Omental fat pad (tissue), 3 donors: ENCODE measurements at regions not wholly inside any gene's neighbourhood (a gene's known extent, or its start where the extent isn't known, plus 50 kb on each side); places are given as distances from the start of the nearest gene placed in this dataset.

ENCODE experiments used
- ATAC-seq: fragments of 150-250 bp; one replicate; pipeline ENCODE4 v1.9.1; 2016; ENCODE audit warnings: mild to moderate bottlenecking, moderate library complexity; ENCODE audit not compliant: low FRiP score
- DNase-seq: peaks from one replicate; pipeline ENCODE4 v3.0.0-alpha.2; 2019; ENCODE audit warnings: low spot score
- TF ChIP-seq, protein P1 (sequence below), 3 donors: fragments of 450-650 bp; IDR thresholded peaks; one replicate each; pipeline ENCODE4 v1.5.1; 2016 to 2017; ENCODE audit warnings: antibody characterized with exemption in 3 of 3, mild to moderate bottlenecking in 3 of 3, moderate library complexity in 2 of 3

DNA sequence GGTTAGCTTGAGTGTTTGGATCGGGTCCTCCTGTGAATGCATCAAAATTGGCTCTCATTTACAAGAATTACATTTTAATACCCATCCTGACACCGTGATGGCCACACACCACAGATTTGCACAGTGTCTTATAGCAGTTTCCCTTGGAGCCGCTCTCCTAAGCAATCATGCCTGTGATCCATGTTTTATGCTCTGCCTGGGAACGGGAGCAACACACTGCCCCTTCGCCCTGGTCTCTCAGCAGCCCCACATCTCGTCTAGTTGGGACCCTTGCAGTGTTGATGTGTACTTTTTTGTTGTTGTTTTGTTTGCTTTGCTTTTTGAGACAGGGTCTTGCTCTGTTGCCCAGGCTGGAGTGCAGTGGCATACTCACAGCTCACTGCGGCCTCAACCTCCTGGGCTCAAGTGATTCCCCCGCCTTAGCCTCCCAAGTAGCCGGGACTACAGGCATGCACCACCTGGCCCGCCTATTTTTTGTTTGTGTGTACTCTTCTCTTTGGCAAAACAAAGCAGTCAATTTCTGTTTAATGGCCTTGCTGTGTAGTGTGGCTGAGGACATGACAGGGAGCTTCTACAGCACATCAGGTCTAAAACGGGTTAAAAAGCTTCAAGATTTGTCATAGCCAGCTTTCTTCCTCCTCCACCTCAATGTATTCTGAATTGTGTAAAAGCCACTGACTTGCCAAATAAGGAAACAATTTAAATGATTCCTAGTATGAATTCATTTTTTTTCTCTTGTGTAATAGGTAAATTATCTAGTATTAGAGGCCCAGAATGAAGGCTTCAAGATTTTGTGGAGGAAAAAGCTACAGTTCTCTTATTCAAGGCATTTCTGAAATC, 101.6 kb upstream of the TBCA start:
- TF ChIP-seq, protein P1, sequence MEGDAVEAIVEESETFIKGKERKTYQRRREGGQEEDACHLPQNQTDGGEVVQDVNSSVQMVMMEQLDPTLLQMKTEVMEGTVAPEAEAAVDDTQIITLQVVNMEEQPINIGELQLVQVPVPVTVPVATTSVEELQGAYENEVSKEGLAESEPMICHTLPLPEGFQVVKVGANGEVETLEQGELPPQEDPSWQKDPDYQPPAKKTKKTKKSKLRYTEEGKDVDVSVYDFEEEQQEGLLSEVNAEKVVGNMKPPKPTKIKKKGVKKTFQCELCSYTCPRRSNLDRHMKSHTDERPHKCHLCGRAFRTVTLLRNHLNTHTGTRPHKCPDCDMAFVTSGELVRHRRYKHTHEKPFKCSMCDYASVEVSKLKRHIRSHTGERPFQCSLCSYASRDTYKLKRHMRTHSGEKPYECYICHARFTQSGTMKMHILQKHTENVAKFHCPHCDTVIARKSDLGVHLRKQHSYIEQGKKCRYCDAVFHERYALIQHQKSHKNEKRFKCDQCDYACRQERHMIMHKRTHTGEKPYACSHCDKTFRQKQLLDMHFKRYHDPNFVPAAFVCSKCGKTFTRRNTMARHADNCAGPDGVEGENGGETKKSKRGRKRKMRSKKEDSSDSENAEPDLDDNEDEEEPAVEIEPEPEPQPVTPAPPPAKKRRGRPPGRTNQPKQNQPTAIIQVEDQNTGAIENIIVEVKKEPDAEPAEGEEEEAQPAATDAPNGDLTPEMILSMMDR (IDR thresholded peaks at IDR 0.05) = no peak
- no peak for DNase-seq
- no peak for ATAC-seq

DNA sequence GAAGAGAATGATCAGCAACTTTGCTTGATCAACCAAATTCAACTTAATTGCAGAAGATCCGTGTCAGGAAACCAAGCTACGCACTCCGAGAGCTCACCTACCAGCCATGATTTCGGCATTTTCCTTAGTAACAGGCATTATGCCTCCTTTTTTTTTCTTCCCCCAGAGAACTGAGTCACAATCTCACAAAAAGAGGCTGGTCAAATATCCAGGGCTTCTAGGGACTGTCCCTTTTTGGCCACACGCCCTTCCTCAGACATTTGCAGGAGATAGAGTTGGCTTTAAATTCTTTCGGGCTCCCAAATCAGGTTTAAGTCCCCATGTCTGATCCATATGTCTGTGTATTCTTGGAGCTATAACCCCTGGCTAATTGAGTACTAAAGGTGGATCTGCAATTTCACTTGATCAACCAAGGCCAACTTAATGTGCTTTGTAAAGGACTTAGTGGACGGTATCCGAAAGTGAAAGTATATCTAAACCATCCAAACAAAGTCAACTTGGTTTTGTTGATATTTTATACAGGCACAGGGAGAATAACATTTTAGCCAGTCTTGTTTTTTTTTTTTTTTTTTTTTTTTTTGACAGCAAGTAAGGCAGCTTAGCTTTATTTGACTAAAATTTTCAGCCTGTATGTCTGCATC, 100.8 kb upstream of the TBCA start:
- TF ChIP-seq, protein P1 (IDR thresholded peaks at IDR 0.05) = no peak
- no peak for ATAC-seq
- DNase-seq = no peak

DNA sequence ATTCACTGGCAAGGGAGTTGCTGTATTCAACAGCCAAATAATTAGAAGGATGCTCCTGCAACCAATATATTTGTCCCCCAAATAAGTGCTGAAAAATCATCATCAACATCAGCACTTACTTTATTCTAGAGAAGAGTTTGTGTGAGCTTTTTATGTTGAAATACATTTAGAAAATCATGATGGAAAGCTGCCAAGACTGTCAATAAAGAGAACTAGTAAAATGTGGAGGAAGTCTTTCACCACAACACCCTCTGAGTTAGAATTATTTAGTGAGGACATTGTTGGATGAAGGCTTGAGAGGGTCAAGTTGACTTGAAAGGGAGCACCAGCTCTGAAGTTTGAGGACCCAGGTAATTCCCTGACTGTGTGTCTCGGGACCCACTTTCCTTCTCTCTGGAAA, 100.2 kb upstream of the TBCA start:
- TF ChIP-seq, protein P1 (IDR thresholded peaks at IDR 0.05) = no peak
- no peak for DNase-seq
- ATAC-seq = no peak

DNA sequence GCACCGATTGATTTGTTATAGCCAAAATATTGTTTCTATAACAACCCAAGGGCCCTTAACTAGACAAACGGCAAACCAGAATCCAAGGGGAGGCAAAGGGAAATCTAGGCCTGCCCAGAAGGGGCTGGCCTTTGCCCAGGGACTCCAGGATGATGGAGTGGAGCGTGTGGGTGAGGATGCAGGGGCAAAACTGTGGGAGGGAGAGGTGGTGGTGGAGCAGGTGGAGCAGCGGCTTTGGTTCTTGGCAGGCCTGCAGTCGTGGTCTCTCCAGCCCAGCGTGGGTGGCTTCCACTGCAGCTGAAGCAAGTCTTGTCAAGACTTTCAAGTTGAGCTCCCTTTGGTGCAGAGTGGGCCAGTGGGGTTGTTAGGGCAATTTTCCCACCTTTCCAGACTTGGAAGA, 98.6 kb upstream of the TBCA start:
- no peak for DNase-seq
- TF ChIP-seq, protein P1 (IDR thresholded peaks at IDR 0.05) = no peak
- no peak for ATAC-seq

DNA sequence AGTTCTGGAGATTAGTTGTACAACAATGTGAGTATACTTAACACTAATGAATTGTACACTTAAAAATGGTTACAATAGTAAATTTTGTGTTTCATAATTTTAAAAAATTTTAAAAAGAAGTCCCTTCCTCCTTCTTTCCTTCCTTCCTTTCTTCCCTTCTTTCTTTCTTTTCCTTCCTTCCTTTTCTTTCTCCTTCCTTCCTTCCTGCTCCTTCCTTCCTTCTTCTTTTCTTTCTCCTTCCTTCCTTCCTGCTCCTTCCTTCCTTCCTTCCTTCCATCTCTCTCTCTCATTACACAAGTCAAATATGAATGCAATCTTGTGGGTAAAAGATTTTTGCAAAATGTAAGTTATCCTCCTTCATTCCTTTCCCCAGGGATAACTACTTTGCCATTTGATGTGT, 97.1 kb upstream of the TBCA start:
- TF ChIP-seq, protein P1 (IDR thresholded peaks at IDR 0.05) = no peak
- no peak for ATAC-seq
- DNase-seq = no peak

DNA sequence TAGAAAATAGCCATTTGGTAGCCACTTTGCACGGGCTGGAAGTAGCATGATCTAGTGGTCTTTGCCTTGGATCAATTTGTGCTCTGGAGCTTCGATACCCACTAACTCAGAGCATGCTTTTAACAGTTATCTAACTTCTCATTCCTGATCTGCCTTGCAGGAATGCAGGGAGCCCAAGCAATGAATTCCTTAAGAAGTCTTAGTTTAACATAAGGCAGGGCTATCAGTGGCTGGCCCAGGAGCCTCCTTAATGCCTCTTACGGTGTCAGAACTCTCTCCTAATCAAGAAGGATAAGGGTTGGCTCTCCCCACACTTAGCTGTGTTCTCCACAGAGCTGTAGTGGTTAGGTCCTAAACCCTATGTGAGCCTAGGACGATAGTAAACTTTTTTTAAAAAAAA, 95.8 kb upstream of the TBCA start:
- DNase-seq = no peak
- TF ChIP-seq, protein P1 (IDR thresholded peaks at IDR 0.05) = no peak
- no peak for ATAC-seq

DNA sequence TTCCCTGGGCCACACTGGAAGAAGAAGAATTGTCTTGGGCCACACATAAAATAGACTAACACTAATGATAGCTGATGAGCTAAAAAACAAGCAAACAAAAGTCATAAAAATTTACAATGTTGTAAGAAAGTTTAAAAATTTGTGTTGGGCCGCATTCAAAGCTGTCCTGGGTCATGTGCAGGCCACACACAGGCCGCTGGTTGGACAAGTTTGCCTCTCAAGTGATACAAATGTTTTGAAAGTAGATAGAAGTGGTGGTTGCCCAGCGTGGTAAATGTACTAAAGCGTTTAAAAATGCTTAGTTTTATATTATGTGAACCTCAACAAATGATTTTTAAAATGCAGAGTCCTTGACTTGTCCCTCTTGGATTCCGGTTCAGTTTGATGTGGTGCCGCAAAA, 94.9 kb upstream of the TBCA start:
- ATAC-seq (no peak), DNase-seq (no peak)
- TF ChIP-seq, protein P1 (IDR thresholded peaks at IDR 0.05) = no peak
